Uterus (tissue), 3 donors: ENCODE measurements at regions not wholly inside any gene's neighbourhood (a gene's known extent, or its start where the extent isn't known, plus 50 kb on each side); places are given as distances from the start of the nearest gene placed in this dataset.

ENCODE experiments used
- DNase-seq, 2 donors: peaks; one replicate each; pipeline ENCODE4 v3.0.0-alpha.2; 2019 to 2020
- H3K27ac ChIP-seq, 2 donors: fragments of 200-600 bp; sonication (generic); 1 replicate in 1 of 2; 2 replicates in 1 of 2; pipeline ENCODE4 v1.5.1; 2016 to 2018
- H3K27me3 ChIP-seq, 2 donors: fragments of 200-600 bp; sonication (generic); one replicate each; pipeline ENCODE4 v1.5.1; 2018 to 2019; ENCODE audit warnings: control low read depth in 1 of 2
- H3K36me3 ChIP-seq, 2 donors: fragments of 200-600 bp; sonication (generic); one replicate each; pipeline ENCODE4 v1.5.1; 2019; ENCODE audit warnings: control low read depth in 1 of 2
- H3K4me1 ChIP-seq, 2 donors: fragments of 200-600 bp; sonication (generic); one replicate each; pipeline ENCODE4 v1.5.1; 2018 to 2019; ENCODE audit warnings: control low read depth in 1 of 2
- H3K4me3 ChIP-seq, 2 donors: fragments of 200-600 bp; sonication (generic); 1 replicate in 1 of 2; 2 replicates in 1 of 2; pipeline ENCODE4 v1.5.1; 2018 to 2019; ENCODE audit warnings: mild to moderate bottlenecking in 1 of 2
- H3K9me3 ChIP-seq, 2 donors: fragments of 200-600 bp; sonication (generic); one replicate each; pipeline ENCODE4 v1.5.1; 2019; ENCODE audit warnings: control low read depth in 1 of 2
- POLR2A ChIP-seq, 2 donors: fragments of 450-650 bp; IDR thresholded peaks; one replicate each; pipeline ENCODE4 v1.6.1; 2016; ENCODE audit warnings: antibody characterized with exemption in 2 of 2, mild to moderate bottlenecking in 1 of 2, moderate library complexity in 1 of 2
- intact Hi-C: fragments of 100-400 bp; cut with DNase I; formaldehyde crosslinking; loops from one replicate; pipeline ENCODE4 v1.15.1; 2023; ENCODE audit warnings: low total_unique reads
- TF ChIP-seq, protein P1 (sequence below), 4 experiments: fragments of 200-600 bp in 2 of 4; fragments of 450-650 bp in 2 of 4; sonication (generic) in 2 of 4; IDR thresholded peaks; one replicate each; pipeline ENCODE4 v1.5.1; 2016 to 2019; ENCODE audit warnings: antibody characterized with exemption in 4 of 4, mild to moderate bottlenecking in 2 of 4, moderate library complexity in 1 of 4
- donor health status: DM: yes; HTN: yes; CAD: no.

DNA sequence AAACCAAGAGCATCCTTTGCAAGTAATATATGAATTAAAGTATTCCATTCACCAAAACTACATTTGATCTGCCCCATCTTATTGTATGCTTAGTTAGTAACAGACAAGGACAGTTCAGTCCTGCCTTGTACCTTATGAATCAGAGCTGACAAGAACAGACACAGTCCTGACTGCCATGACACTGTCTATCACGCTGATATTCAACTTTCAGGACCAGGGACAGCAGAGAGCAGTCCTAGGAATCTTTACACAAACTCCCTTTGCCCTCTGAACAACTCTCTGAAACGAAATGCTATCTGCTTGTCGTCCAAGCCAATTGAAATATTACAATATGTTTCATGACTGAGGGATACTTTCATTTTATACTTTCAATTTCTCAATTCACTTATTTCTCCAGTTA is 268.6 kb upstream of the VCX start:
- H3K9me3 ChIP-seq, result no peaks in the 10 kb centered on the region
- no peak for TF ChIP-seq POLR2A (IDR thresholded peaks at IDR 0.05)
- TF ChIP-seq, protein P1, sequence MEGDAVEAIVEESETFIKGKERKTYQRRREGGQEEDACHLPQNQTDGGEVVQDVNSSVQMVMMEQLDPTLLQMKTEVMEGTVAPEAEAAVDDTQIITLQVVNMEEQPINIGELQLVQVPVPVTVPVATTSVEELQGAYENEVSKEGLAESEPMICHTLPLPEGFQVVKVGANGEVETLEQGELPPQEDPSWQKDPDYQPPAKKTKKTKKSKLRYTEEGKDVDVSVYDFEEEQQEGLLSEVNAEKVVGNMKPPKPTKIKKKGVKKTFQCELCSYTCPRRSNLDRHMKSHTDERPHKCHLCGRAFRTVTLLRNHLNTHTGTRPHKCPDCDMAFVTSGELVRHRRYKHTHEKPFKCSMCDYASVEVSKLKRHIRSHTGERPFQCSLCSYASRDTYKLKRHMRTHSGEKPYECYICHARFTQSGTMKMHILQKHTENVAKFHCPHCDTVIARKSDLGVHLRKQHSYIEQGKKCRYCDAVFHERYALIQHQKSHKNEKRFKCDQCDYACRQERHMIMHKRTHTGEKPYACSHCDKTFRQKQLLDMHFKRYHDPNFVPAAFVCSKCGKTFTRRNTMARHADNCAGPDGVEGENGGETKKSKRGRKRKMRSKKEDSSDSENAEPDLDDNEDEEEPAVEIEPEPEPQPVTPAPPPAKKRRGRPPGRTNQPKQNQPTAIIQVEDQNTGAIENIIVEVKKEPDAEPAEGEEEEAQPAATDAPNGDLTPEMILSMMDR (IDR thresholded peaks at IDR 0.05), result no peak

DNA sequence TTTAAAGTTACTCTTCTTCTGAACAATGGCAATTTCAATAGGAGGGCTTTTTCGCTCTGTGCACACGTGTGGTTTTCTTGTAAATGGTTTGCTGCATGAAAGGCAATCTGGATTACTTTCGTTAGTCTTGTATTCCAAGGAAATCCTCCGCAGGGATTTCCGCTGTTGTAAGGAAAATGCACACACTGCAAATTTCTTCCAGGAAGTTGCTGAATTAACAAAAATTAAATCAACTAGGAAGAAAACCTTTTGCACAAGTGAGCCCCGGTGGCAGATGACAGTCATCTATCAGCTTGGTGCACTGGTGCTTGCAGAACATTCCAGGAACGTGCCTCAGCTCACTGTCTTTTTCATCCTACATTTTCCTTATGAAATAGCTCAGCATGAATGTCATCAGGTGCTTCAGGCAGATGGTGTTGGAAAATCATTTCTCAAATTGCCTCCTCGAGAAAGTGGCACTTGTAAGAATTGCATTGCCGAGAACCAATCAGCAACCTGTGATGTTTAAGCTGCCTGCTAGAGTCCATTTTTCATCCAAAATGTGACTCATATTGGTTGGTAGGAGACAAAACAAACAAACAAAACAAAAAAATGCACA is 272.4 kb upstream of the VCX start:
- Histone ChIP-seq H3K36me3 (no peaks in the 10 kb centered on the region), H3K27me3 (no peaks in the 10 kb centered on the region), H3K4me3 (no peak overlapping the region), H3K27ac (no peak overlapping the region), H3K9me3 (no peaks in the 10 kb centered on the region), H3K4me1 (no peaks in the 10 kb centered on the region)
- intact Hi-C loops, result no loop called here
- TF ChIP-seq, protein P1 (IDR thresholded peaks at IDR 0.05), result no peak
- TF ChIP-seq POLR2A (IDR thresholded peaks at IDR 0.05), result no peak
- DNase-seq, result no peak

More for the DNA sequence above, 268.6 kb upstream of the VCX start:
- no peaks in the 10 kb centered on the region for H3K4me1 ChIP-seq
- intact Hi-C loops, result no loop called here
- no peaks in the 10 kb centered on the region for H3K27me3 ChIP-seq
- no peaks in the 10 kb centered on the region for H3K36me3 ChIP-seq
- no peak overlapping the region for H3K4me3 ChIP-seq
- DNase-seq, result no peak
- no peak overlapping the region for H3K27ac ChIP-seq

DNA sequence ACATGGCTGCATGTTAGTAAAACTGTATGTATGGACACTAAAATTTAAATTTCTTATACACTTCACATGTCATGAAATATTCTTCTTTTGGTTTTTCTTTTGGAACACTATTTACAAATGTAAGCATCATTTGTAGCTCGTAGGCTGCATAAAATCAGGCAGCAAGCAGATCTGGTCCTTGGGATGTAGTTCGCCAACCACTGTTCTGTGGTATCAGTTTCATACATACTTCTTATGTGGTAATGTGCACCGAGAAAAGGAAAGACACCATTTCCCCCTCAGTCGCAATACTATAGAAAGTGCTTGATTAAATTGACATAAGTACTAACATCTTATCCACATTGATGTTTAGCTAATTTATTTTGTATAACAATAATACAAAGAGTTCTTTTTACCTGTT is 274.4 kb upstream of the VCX start:
- Histone ChIP-seq H3K36me3 (no peaks in the 10 kb centered on the region), H3K4me3 (no peak overlapping the region), H3K9me3 (no peaks in the 10 kb centered on the region), H3K27me3 (no peaks in the 10 kb centered on the region), H3K27ac (no peak overlapping the region), H3K4me1 (no peaks in the 10 kb centered on the region)
- TF ChIP-seq POLR2A (IDR thresholded peaks at IDR 0.05), result no peak
- intact Hi-C loops, result no loop called here
- no peak for DNase-seq

DNA sequence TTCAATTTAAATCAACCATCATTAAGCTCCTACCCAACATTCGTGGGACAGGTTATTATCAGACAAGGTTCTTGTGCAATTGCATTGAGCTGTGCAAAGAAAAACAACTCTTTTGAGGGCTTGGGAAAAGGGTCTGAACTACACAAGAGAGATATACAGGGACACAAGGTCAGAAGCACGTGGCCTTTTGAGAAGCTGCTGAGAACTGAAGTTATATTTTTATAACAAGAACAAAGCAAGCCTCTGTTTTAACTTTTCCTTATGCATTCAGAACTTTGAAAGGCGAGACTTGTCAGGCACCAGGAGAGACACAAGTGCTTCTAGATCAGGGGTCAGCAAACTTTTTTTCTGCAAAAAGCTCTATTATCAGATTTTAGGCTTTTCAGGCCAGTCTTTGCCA is 274.8 kb upstream of the VCX start:
- Histone ChIP-seq H3K36me3 (no peaks in the 10 kb centered on the region), H3K4me3 (no peak overlapping the region), H3K27me3 (no peaks in the 10 kb centered on the region), H3K9me3 (no peaks in the 10 kb centered on the region), H3K27ac (no peak overlapping the region), H3K4me1 (no peaks in the 10 kb centered on the region)
- TF ChIP-seq POLR2A (IDR thresholded peaks at IDR 0.05), result no peak
- no peak for DNase-seq
- intact Hi-C loops, result no loop called here

DNA sequence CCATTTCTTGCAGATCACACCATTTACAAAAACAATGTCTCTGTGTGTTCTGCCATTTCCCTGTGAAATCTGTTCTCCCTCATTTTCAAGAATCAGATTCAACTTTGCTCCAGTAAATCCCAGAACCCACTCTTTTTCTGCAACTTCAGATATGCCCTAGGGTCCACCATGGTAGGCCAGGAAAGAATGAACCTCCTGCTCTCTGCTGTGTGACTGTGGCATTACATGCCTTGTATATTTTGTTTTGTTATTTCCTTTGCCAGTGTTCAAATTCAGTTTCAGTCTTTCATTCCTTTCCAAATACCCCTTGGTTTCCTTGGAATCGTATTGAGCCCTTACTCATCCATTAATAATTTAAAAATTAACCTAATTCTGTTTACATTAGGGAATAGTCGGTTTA is 290.2 kb upstream of the VCX start:
- H3K4me3 ChIP-seq, result no peak overlapping the region
- TF ChIP-seq POLR2A (IDR thresholded peaks at IDR 0.05), result no peak
- TF ChIP-seq, protein P1 (IDR thresholded peaks at IDR 0.05), result no peak
- H3K36me3 ChIP-seq, result no peaks in the 10 kb centered on the region
- H3K4me1 ChIP-seq, result no peaks in the 10 kb centered on the region
- H3K27ac ChIP-seq, result no peak overlapping the region
- no peak for DNase-seq
- no peaks in the 10 kb centered on the region for H3K9me3 ChIP-seq
- no peaks in the 10 kb centered on the region for H3K27me3 ChIP-seq
- intact Hi-C loops, result no loop called here

DNA sequence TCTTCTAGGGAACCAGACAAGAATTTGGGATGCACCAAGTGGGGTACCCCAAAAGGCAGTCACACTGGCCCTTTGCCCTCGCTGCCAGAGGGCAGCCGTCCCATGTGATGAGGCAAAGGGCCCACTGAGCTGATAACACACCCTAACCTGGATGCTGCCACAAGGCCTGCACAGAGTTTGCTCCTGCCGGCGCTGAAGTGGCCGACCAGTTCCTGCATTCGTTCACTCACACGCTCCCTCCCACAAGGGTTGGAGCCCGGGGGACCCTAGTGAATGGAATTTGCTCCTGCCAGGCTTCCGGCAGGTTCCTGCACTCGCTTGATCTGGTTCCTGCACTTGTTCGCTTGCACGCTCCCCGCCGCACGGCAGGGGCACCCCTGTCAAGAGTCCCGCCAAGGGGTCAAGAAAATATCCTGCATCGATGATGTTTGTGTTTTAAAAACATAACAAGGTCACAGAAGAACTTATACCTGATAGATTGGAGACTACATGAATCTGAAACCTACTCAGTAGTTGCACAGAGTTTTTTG is 296.4 kb upstream of the VCX start:
- H3K4me1 ChIP-seq, result no peaks in the 10 kb centered on the region
- no peaks in the 10 kb centered on the region for H3K27me3 ChIP-seq
- H3K4me3 ChIP-seq, result no peak overlapping the region
- TF ChIP-seq, protein P1 (IDR thresholded peaks at IDR 0.05), result no peak
- TF ChIP-seq POLR2A (IDR thresholded peaks at IDR 0.05), result no peak
- no peak for DNase-seq
- no peaks in the 10 kb centered on the region for H3K9me3 ChIP-seq
- H3K27ac ChIP-seq, result no peak overlapping the region
- H3K36me3 ChIP-seq, result no peaks in the 10 kb centered on the region
- intact Hi-C loops, result no loop called here
